ENCODE measurements at regions not wholly inside any gene's neighbourhood (a gene's known extent, or its start where the extent isn't known, plus 50 kb on each side); places are given as distances from the start of the nearest gene placed in this dataset.
"Not testable (repeated sequence)": the region's sequence is repeated elsewhere in the genome, so short reads cannot be mapped to it uniquely, and the experiment has no call there.

GRCh38 chr14:49249022-49249421 is 337.2 kb downstream of the RPS29 start:
- no peak for TF ChIP-seq CTCF (IDR thresholded peaks at IDR 0.05)
- Histone ChIP-seq H3K36me3 (no peaks in the 10 kb centered on the region), H3K4me1 (no peaks in the 10 kb centered on the region), H3K27ac (no peak overlapping the region), H3K9me3 (no peaks in the 10 kb centered on the region), H3K27me3 (no peaks in the 10 kb centered on the region), H3K4me3 (no peak overlapping the region)
- FAIRE-seq (no peak), ATAC-seq (no peak), DNase-seq (no peak)
- intact Hi-C loops (cut with DNase I): no loop called here

GRCh38 chr14:49243777-49244176 is 342.4 kb downstream of the RPS29 start:
- H3K27me3 ChIP-seq; ATAC-seq; H3K4me1 ChIP-seq; H3K9me3 ChIP-seq; DNase-seq; H3K27ac ChIP-seq; H3K4me3 ChIP-seq; intact Hi-C loops (cut with DNase I); H3K36me3 ChIP-seq; FAIRE-seq: not testable (repeated sequence)
- 68 to 84% methylated on average over 5 of the region's 5 CpGs for WGBS, 2 donors

DNA sequence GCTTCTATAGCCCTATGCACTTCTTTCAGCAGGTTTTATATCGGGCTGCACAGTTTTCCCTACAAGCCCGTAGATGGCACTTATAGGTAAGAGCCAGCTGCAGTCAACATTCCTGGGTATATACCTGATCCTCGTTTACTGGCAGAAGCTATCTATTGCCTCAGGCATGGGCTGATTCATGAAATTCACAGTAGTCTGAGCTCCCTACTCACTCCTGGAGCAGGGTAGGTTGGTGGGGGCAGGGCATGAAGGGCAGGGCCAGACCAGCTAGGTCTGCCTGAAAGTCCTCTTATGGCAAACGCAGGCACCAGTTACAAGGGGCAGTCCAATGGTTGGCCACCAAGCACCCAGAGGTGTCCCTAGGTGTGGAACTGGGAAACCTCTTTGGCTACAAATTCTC is 345.8 kb downstream of the RPS29 start:
- intact Hi-C loops (cut with DNase I): no loop called here
- no peak overlapping the region for H3K4me3 ChIP-seq
- 46 to 57% methylated on average over 4 of the region's 4 CpGs for WGBS, 2 donors
- FAIRE-seq: no peak
- no peaks in the 10 kb centered on the region for H3K9me3 ChIP-seq
- H3K4me1 ChIP-seq: no peaks in the 10 kb centered on the region
- ATAC-seq: no peak
- no peak for TF ChIP-seq CTCF (IDR thresholded peaks at IDR 0.05)
- H3K36me3 ChIP-seq: no peaks in the 10 kb centered on the region
- H3K27ac ChIP-seq: no peak overlapping the region
- H3K27me3 ChIP-seq: no peaks in the 10 kb centered on the region
- no peak for DNase-seq

- intact Hi-C loops (cut with DNase I): no loop called here
- Histone ChIP-seq H3K4me3 (no peak overlapping the region), H3K4me1 (no peaks in the 10 kb centered on the region), H3K36me3 (no peaks in the 10 kb centered on the region), H3K27me3 (no peaks in the 10 kb centered on the region), H3K27ac (no peak overlapping the region), H3K9me3 (no peaks in the 10 kb centered on the region)
- FAIRE-seq (no peak), ATAC-seq (no peak), DNase-seq (no peak)
- TF ChIP-seq CTCF (IDR thresholded peaks at IDR 0.05): no peak
- 55 to 62% methylated on average over 4 of the region's 4 CpGs for WGBS, 2 donors
Observed at GRCh38 chr14:49228552-49228951, 357.6 kb downstream of the RPS29 start.

- no peak overlapping the region for H3K4me3 ChIP-seq
- no peak for FAIRE-seq
- H3K4me1 ChIP-seq: no peaks in the 10 kb centered on the region
- no peak overlapping the region for H3K27ac ChIP-seq
- intact Hi-C loops (cut with DNase I): no loop called here
- no peak for DNase-seq
- 53 to 79% methylated on average over 3 of the region's 3 CpGs for WGBS, 2 donors
- H3K9me3 ChIP-seq: no peaks in the 10 kb centered on the region
- H3K27me3 ChIP-seq: no peaks in the 10 kb centered on the region
- TF ChIP-seq CTCF (IDR thresholded peaks at IDR 0.05): no peak
- ATAC-seq: no peak
- H3K36me3 ChIP-seq: no peaks in the 10 kb centered on the region
Observed at GRCh38 chr14:49221316-49221715, 364.9 kb downstream of the RPS29 start.

GRCh38 chr14:49220492-49220891 is 365.7 kb downstream of the RPS29 start:
- Histone ChIP-seq H3K27ac (no peak overlapping the region), H3K27me3 (peaks cover 0 to 4% (median 0%) of the 10 kb centered on the region in 4 donors), H3K36me3 (no peaks in the 10 kb centered on the region), H3K4me3 (no peak overlapping the region), H3K9me3 (no peaks in the 10 kb centered on the region), H3K4me1 (no peaks in the 10 kb centered on the region)
- no peak for FAIRE-seq
- intact Hi-C loops (cut with DNase I): no loop called here
- ATAC-seq: no peak
- DNase-seq: no peak
- 55 to 68% methylated on average over 3 of the region's 3 CpGs for WGBS, 2 donors
- TF ChIP-seq CTCF (IDR thresholded peaks at IDR 0.05): no peak

All from pancreas (tissue), 10 donors.